ENCODE measurements at regions not wholly inside any gene's neighbourhood (a gene's known extent, or its start where the extent isn't known, plus 50 kb on each side); places are given as distances from the start of the nearest gene placed in this dataset.
"Not testable (repeated sequence)": the region's sequence is repeated elsewhere in the genome, so short reads cannot be mapped to it uniquely, and the experiment has no call there.

- H3K9ac ChIP-seq (ENCODE audit: low read length in 5 of 5); H3K36me3 ChIP-seq (ENCODE audit: control insufficient read depth in 5 of 5, insufficient read depth in 5 of 5, low read length in 5 of 5); H3K4me3 ChIP-seq (ENCODE audit: low read depth in 1 of 5, low read length in 5 of 5); H3K27me3 ChIP-seq (ENCODE audit: control insufficient read depth in 5 of 5, insufficient read depth in 4 of 5, low read length in 5 of 5); H3K4me1 ChIP-seq (ENCODE audit: control insufficient read depth in 5 of 5, insufficient read depth in 5 of 5, low read length in 5 of 5); H3K27ac ChIP-seq (ENCODE audit: low read depth, low read length): not testable (repeated sequence)
- H3K9me3 ChIP-seq (ENCODE audit: control insufficient read depth in 5 of 5, low read length in 5 of 5), result peaks cover 0 to 18% (median 3%) of the 10 kb centered on the region in 5 donors
These were observed 300.1 kb downstream of the SLC7A11 start for GRCh38 chr4:137942015-137942515.

GRCh38 chr4:137934911-137935310 is 307.2 kb downstream of the SLC7A11 start:
- Histone ChIP-seq H3K36me3 (ENCODE audit: control insufficient read depth in 5 of 5, insufficient read depth in 5 of 5, low read length in 5 of 5) (no peaks in the 10 kb centered on the region), H3K27me3 (ENCODE audit: control insufficient read depth in 5 of 5, insufficient read depth in 4 of 5, low read length in 5 of 5) (no peaks in the 10 kb centered on the region), H3K4me1 (ENCODE audit: control insufficient read depth in 5 of 5, insufficient read depth in 5 of 5, low read length in 5 of 5) (no peaks in the 10 kb centered on the region), H3K9ac (ENCODE audit: low read length in 5 of 5) (no peak overlapping the region), H3K4me3 (ENCODE audit: low read depth in 1 of 5, low read length in 5 of 5) (no peak overlapping the region), H3K27ac (ENCODE audit: low read depth, low read length) (no peak overlapping the region), H3K9me3 (ENCODE audit: control insufficient read depth in 5 of 5, low read length in 5 of 5) (peaks cover 0 to 7% (median 1%) of the 10 kb centered on the region in 5 donors)

GRCh38 chr4:137934046-137934445 is 308.1 kb downstream of the SLC7A11 start:
- Histone ChIP-seq H3K9ac (ENCODE audit: low read length in 5 of 5) (no peak overlapping the region), H3K9me3 (ENCODE audit: control insufficient read depth in 5 of 5, low read length in 5 of 5) (no peaks in the 10 kb centered on the region), H3K27me3 (ENCODE audit: control insufficient read depth in 5 of 5, insufficient read depth in 4 of 5, low read length in 5 of 5) (no peaks in the 10 kb centered on the region), H3K4me1 (ENCODE audit: control insufficient read depth in 5 of 5, insufficient read depth in 5 of 5, low read length in 5 of 5) (no peaks in the 10 kb centered on the region), H3K36me3 (ENCODE audit: control insufficient read depth in 5 of 5, insufficient read depth in 5 of 5, low read length in 5 of 5) (no peaks in the 10 kb centered on the region), H3K4me3 (ENCODE audit: low read depth in 1 of 5, low read length in 5 of 5) (no peak overlapping the region), H3K27ac (ENCODE audit: low read depth, low read length) (no peak overlapping the region)

GRCh38 chr4:137927972-137928371 is 314.2 kb downstream of the SLC7A11 start:
- H3K27me3 ChIP-seq (ENCODE audit: control insufficient read depth in 5 of 5, insufficient read depth in 4 of 5, low read length in 5 of 5), result no peaks in the 10 kb centered on the region
- no peak overlapping the region for H3K9ac ChIP-seq (ENCODE audit: low read length in 5 of 5)
- H3K4me1 ChIP-seq (ENCODE audit: control insufficient read depth in 5 of 5, insufficient read depth in 5 of 5, low read length in 5 of 5), result no peaks in the 10 kb centered on the region
- no peaks in the 10 kb centered on the region for H3K9me3 ChIP-seq (ENCODE audit: control insufficient read depth in 5 of 5, low read length in 5 of 5)
- H3K36me3 ChIP-seq (ENCODE audit: control insufficient read depth in 5 of 5, insufficient read depth in 5 of 5, low read length in 5 of 5), result no peaks in the 10 kb centered on the region
- H3K27ac ChIP-seq (ENCODE audit: low read depth, low read length), result no peak overlapping the region
- no peak overlapping the region for H3K4me3 ChIP-seq (ENCODE audit: low read depth in 1 of 5, low read length in 5 of 5)

GRCh38 chr4:137923494-137923893 is 318.7 kb downstream of the SLC7A11 start:
- no peaks in the 10 kb centered on the region for H3K9me3 ChIP-seq (ENCODE audit: control insufficient read depth in 5 of 5, low read length in 5 of 5)
- H3K4me1 ChIP-seq (ENCODE audit: control insufficient read depth in 5 of 5, insufficient read depth in 5 of 5, low read length in 5 of 5), result no peaks in the 10 kb centered on the region
- H3K4me3 ChIP-seq (ENCODE audit: low read depth in 1 of 5, low read length in 5 of 5), result no peak overlapping the region
- H3K27me3 ChIP-seq (ENCODE audit: control insufficient read depth in 5 of 5, insufficient read depth in 4 of 5, low read length in 5 of 5), result no peaks in the 10 kb centered on the region
- H3K36me3 ChIP-seq (ENCODE audit: control insufficient read depth in 5 of 5, insufficient read depth in 5 of 5, low read length in 5 of 5), result no peaks in the 10 kb centered on the region
- H3K9ac ChIP-seq (ENCODE audit: low read length in 5 of 5), result no peak overlapping the region
- no peak overlapping the region for H3K27ac ChIP-seq (ENCODE audit: low read depth, low read length)

GRCh38 chr4:137922721-137923120 is 319.4 kb downstream of the SLC7A11 start:
- no peaks in the 10 kb centered on the region for H3K36me3 ChIP-seq (ENCODE audit: control insufficient read depth in 5 of 5, insufficient read depth in 5 of 5, low read length in 5 of 5)
- no peak overlapping the region for H3K9ac ChIP-seq (ENCODE audit: low read length in 5 of 5)
- H3K27me3 ChIP-seq (ENCODE audit: control insufficient read depth in 5 of 5, insufficient read depth in 4 of 5, low read length in 5 of 5), result no peaks in the 10 kb centered on the region
- no peak overlapping the region for H3K27ac ChIP-seq (ENCODE audit: low read depth, low read length)
- H3K4me3 ChIP-seq (ENCODE audit: low read depth in 1 of 5, low read length in 5 of 5), result no peak overlapping the region
- H3K4me1 ChIP-seq (ENCODE audit: control insufficient read depth in 5 of 5, insufficient read depth in 5 of 5, low read length in 5 of 5), result no peaks in the 10 kb centered on the region
- H3K9me3 ChIP-seq (ENCODE audit: control insufficient read depth in 5 of 5, low read length in 5 of 5), result no peaks in the 10 kb centered on the region

- Histone ChIP-seq H3K9me3 (ENCODE audit: control insufficient read depth in 5 of 5, low read length in 5 of 5) (no peaks in the 10 kb centered on the region), H3K4me1 (ENCODE audit: control insufficient read depth in 5 of 5, insufficient read depth in 5 of 5, low read length in 5 of 5) (peaks cover 0 to 6% (median 0%) of the 10 kb centered on the region in 5 donors), H3K27ac (ENCODE audit: low read depth, low read length) (no peak overlapping the region), H3K27me3 (ENCODE audit: control insufficient read depth in 5 of 5, insufficient read depth in 4 of 5, low read length in 5 of 5) (no peaks in the 10 kb centered on the region), H3K9ac (ENCODE audit: low read length in 5 of 5) (no peak overlapping the region), H3K4me3 (ENCODE audit: low read depth in 1 of 5, low read length in 5 of 5) (no peak overlapping the region), H3K36me3 (ENCODE audit: control insufficient read depth in 5 of 5, insufficient read depth in 5 of 5, low read length in 5 of 5) (no peaks in the 10 kb centered on the region)
These were observed 332.4 kb downstream of the SLC7A11 start for GRCh38 chr4:137909529-137910309.

GRCh38 chr4:137905930-137906329 is 336.2 kb downstream of the SLC7A11 start:
- peaks cover 0 to 6% (median 0%) of the 10 kb centered on the region in 5 donors for H3K4me1 ChIP-seq (ENCODE audit: control insufficient read depth in 5 of 5, insufficient read depth in 5 of 5, low read length in 5 of 5)
- no peak overlapping the region for H3K27ac ChIP-seq (ENCODE audit: low read depth, low read length)
- no peaks in the 10 kb centered on the region for H3K9me3 ChIP-seq (ENCODE audit: control insufficient read depth in 5 of 5, low read length in 5 of 5)

GRCh38 chr4:137901114-137901513 is 341.0 kb downstream of the SLC7A11 start:
- no peaks in the 10 kb centered on the region for H3K9me3 ChIP-seq (ENCODE audit: control insufficient read depth in 5 of 5, low read length in 5 of 5)
- no peak overlapping the region for H3K9ac ChIP-seq (ENCODE audit: low read length in 5 of 5)
- H3K27me3 ChIP-seq (ENCODE audit: control insufficient read depth in 5 of 5, insufficient read depth in 4 of 5, low read length in 5 of 5), result no peaks in the 10 kb centered on the region
- no peaks in the 10 kb centered on the region for H3K4me1 ChIP-seq (ENCODE audit: control insufficient read depth in 5 of 5, insufficient read depth in 5 of 5, low read length in 5 of 5)
- H3K4me3 ChIP-seq (ENCODE audit: low read depth in 1 of 5, low read length in 5 of 5), result no peak overlapping the region
- no peak overlapping the region for H3K27ac ChIP-seq (ENCODE audit: low read depth, low read length)
- H3K36me3 ChIP-seq (ENCODE audit: control insufficient read depth in 5 of 5, insufficient read depth in 5 of 5, low read length in 5 of 5), result no peaks in the 10 kb centered on the region

More at GRCh38 chr4:137905930-137906329, 336.2 kb downstream of the SLC7A11 start:
- Histone ChIP-seq H3K9ac (ENCODE audit: low read length in 5 of 5) (no peak overlapping the region), H3K36me3 (ENCODE audit: control insufficient read depth in 5 of 5, insufficient read depth in 5 of 5, low read length in 5 of 5) (no peaks in the 10 kb centered on the region), H3K4me3 (ENCODE audit: low read depth in 1 of 5, low read length in 5 of 5) (no peak overlapping the region), H3K27me3 (ENCODE audit: control insufficient read depth in 5 of 5, insufficient read depth in 4 of 5, low read length in 5 of 5) (no peaks in the 10 kb centered on the region)

- H3K9me3 ChIP-seq (ENCODE audit: control insufficient read depth in 5 of 5, low read length in 5 of 5), result no peaks in the 10 kb centered on the region
- no peak overlapping the region for H3K27ac ChIP-seq (ENCODE audit: low read depth, low read length)
- H3K36me3 ChIP-seq (ENCODE audit: control insufficient read depth in 5 of 5, insufficient read depth in 5 of 5, low read length in 5 of 5), result no peaks in the 10 kb centered on the region
- no peak overlapping the region for H3K9ac ChIP-seq (ENCODE audit: low read length in 5 of 5)
- no peaks in the 10 kb centered on the region for H3K27me3 ChIP-seq (ENCODE audit: control insufficient read depth in 5 of 5, insufficient read depth in 4 of 5, low read length in 5 of 5)
- no peak overlapping the region for H3K4me3 ChIP-seq (ENCODE audit: low read depth in 1 of 5, low read length in 5 of 5)
- H3K4me1 ChIP-seq (ENCODE audit: control insufficient read depth in 5 of 5, insufficient read depth in 5 of 5, low read length in 5 of 5), result no peaks in the 10 kb centered on the region
These were observed 345.9 kb downstream of the SLC7A11 start for GRCh38 chr4:137896221-137896737.
